ENCODE measurements at regions not wholly inside any gene's neighbourhood (a gene's known extent, or its start where the extent isn't known, plus 50 kb on each side); places are given as distances from the start of the nearest gene placed in this dataset.
"Not testable (repeated sequence)": the region's sequence is repeated elsewhere in the genome, so short reads cannot be mapped to it uniquely, and the experiment has no call there.

DNA sequence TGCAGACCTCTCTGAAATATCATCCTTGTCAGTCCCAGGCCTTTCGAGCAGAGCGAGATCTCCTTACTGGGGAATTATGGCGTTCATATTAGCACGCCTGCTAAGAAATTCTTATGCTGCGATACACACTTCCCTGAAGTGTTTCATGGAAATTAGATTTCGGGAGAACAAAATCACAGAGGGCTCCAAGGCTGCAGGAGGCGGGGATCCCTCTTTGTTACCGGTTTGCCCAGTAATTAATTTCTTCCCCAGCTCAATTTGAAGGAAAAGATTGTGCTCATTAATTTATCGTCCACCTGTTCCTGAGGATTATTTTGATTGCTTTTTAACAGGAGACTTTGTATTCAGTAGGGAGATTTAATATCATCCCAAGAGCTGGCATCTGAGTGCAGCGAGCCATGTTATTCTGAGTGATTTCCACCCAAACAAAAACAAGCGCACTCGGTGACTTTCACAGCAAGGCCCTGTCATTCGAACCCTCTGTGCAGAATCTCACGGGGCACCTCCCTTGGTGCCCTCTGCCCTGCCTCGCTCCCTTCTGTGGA, 202.3 kb upstream of the GALNT2 start:
- no peak for DNase-seq (ENCODE audit: low read depth)
- no peak overlapping the region for H3K4me3 ChIP-seq (ENCODE audit: low read depth, low read length)
- TF ChIP-seq, protein P1, sequence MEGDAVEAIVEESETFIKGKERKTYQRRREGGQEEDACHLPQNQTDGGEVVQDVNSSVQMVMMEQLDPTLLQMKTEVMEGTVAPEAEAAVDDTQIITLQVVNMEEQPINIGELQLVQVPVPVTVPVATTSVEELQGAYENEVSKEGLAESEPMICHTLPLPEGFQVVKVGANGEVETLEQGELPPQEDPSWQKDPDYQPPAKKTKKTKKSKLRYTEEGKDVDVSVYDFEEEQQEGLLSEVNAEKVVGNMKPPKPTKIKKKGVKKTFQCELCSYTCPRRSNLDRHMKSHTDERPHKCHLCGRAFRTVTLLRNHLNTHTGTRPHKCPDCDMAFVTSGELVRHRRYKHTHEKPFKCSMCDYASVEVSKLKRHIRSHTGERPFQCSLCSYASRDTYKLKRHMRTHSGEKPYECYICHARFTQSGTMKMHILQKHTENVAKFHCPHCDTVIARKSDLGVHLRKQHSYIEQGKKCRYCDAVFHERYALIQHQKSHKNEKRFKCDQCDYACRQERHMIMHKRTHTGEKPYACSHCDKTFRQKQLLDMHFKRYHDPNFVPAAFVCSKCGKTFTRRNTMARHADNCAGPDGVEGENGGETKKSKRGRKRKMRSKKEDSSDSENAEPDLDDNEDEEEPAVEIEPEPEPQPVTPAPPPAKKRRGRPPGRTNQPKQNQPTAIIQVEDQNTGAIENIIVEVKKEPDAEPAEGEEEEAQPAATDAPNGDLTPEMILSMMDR (IDR thresholded peaks at IDR 0.05; ENCODE audit: insufficient read depth, low read length): no peak

DNA sequence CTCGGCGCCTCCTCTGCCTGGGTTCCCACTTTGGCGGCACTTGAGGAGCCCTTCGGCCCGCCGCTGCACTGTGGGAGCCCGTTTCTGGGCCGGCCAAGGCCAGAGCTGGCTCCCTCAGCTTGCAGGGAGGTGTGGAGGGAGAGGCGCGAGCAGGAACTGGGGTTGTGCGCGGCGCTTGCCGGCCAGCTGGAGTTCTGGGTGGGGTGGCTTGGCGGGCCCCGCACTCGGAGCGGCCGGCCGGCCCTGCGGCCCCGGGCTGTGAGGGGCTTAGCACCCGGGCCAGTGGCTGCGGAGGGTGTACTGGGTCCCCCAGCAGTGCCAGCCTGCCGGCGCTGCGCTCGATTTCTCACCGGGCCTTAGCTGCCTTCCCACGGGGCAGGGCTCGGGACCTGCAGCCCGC, 201.7 kb upstream of the GALNT2 start:
- not testable (repeated sequence) for DNase-seq (ENCODE audit: low read depth); H3K4me3 ChIP-seq (ENCODE audit: low read depth, low read length)

DNA sequence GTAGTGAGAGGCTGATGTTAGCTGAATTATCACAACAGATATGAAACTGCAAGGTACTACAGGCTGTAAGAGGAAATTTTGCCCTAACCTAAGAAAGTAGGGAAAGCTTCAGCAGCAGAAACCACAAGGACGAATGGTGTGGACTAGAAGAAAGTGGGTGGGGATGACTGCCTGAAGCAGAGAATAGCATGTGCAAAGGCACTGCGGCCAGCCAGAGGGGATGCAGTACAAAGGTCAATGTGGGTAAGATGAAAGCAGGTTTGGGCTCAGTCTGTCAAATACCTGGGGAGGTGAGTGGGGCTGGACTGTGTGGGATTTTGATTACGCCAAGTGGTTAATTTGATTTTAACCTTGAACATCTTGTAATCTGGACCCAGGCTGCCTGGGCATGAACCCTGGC, 199.3 kb upstream of the GALNT2 start:
- DNase-seq (ENCODE audit: low read depth): no peak
- TF ChIP-seq, protein P1 (IDR thresholded peaks at IDR 0.05; ENCODE audit: insufficient read depth, low read length): no peak
- no peak overlapping the region for H3K4me3 ChIP-seq (ENCODE audit: low read depth, low read length)

DNA sequence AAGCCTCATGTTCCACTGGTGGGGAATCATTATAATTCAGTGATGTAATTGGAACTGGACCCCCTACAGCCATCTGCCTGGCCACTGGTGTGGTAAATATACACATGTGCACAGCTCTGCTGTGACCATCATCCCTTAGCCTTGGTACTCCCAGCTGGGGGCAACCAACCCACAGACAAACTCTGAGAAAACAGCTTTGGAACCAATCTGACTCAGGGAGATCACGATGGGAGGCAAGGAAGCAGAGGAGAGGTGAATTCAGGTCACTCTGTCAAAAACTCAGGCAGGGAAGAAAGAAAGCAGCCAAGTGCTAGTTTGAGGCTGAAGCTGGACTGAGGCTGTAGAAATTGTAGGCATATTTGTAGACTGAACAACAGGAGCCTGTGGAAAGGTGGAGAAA, 197.8 kb upstream of the GALNT2 start:
- DNase-seq (ENCODE audit: low read depth): no peak
- H3K4me3 ChIP-seq (ENCODE audit: low read depth, low read length): no peak overlapping the region
- TF ChIP-seq, protein P1 (IDR thresholded peaks at IDR 0.05; ENCODE audit: insufficient read depth, low read length): no peak

DNA sequence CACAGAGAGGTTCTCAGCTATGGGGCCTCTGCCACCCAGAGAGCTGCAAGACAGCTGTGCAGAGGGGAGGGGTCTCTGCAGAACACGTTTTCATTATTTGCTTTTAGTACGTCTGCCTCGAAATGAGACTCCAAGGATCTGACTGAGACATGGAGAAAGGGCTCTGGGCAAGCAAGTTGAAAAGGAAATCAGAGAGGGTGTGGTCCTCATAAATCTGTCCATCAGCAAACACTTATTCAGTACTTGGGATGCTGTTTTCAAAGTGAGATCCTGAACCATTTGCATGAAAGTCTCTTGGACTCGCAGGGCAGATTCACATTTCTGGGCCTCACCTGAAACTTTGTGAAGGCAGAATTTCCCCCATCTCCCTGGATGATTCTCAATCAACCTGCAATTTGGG, 197.4 kb upstream of the GALNT2 start:
- DNase-seq (ENCODE audit: low read depth): no peak
- TF ChIP-seq, protein P1 (IDR thresholded peaks at IDR 0.05; ENCODE audit: insufficient read depth, low read length): no peak
- no peak overlapping the region for H3K4me3 ChIP-seq (ENCODE audit: low read depth, low read length)

DNA sequence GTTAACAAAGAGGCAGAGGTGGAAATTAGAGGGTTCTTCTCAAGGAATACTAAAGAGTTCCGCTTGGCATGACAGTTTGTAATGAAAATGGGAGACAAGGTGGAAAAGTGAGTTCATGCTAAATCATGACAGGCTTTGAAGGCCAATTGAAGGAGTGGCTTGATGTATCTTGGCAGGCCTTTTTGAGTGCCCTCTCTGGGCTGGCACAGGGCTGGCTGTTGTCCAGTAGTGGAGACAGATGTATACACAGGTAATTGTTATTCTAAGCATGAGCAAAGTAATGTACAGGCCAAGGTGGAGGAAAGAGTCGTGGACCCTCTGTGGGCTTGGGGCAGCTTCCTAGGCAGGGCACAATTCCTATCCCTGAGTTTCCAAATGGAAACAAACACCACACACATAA, 196.7 kb upstream of the GALNT2 start:
- DNase-seq (ENCODE audit: low read depth): no peak
- TF ChIP-seq, protein P1 (IDR thresholded peaks at IDR 0.05; ENCODE audit: insufficient read depth, low read length): no peak
- no peak overlapping the region for H3K4me3 ChIP-seq (ENCODE audit: low read depth, low read length)

DNA sequence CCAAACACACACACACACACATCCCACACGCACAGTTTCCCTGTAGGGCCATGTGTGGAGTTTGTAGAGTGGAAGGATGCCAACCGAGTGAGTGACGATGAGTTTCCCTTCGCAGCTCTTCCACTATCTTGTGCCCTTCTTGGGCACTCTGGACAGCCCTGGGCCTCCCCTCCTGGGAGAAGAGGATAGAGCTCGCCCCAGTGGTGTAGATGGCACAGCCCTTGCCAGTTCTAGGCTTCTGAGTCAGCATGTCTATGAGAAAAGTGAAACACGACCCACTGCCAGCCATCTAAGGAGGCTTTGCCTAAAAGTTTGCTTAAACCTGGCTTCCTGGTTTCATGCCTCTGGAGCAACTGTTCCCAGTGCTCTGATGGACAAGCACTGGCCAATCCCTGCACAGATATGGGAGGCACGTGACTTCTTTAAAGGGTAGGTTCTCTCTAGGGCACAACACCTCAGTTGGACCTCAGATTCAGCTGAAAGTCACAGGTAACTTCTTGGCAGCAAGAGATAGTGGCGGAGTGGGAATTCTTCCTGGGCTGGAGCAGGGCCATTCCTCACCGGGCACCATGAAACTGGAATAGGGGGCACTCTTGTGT, 195.9 kb upstream of the GALNT2 start:
- DNase-seq (ENCODE audit: low read depth): no peak
- TF ChIP-seq, protein P1 (IDR thresholded peaks at IDR 0.05; ENCODE audit: insufficient read depth, low read length): no peak

More for the DNA sequence above, 195.9 kb upstream of the GALNT2 start:
- H3K4me3 ChIP-seq (ENCODE audit: low read depth, low read length): no peak overlapping the region
